Natural killer cell (primary cell): ENCODE measurements at regions not wholly inside any gene's neighbourhood (a gene's known extent, or its start where the extent isn't known, plus 50 kb on each side); places are given as distances from the start of the nearest gene placed in this dataset.

ENCODE experiments used
- ATAC-seq, 3 donors: fragments of 150-1000 bp in 2 of 3; fragments of 200-7000 bp in 1 of 3; cut with Tn5 transposase; 1 replicate in 1 of 3; 2 replicates in 2 of 3; pipeline ENCODE4 v1.10.0; 2021; ENCODE audit warnings: mild to moderate bottlenecking in 2 of 3, moderate library complexity in 2 of 3
- DNase-seq, 2 donors: peaks; one replicate each; pipeline versions ENCODE4 v3.0.0 to v3.0.0-alpha.2; 2013 to 2021; ENCODE audit warnings: mixed read lengths in 1 of 2
- H3K27ac ChIP-seq: one replicate; pipeline ENCODE4 v1.5.1; 2013; ENCODE audit warnings: mild to moderate bottlenecking, low read length
- H3K27me3 ChIP-seq: one replicate; pipeline ENCODE4 v1.6.1; 2013; ENCODE audit warnings: low read length; ENCODE audit not compliant: control insufficient read depth, insufficient read depth
- H3K36me3 ChIP-seq: one replicate; pipeline ENCODE4 v1.6.1; 2013; ENCODE audit warnings: low read length; ENCODE audit not compliant: control insufficient read depth, insufficient read depth
- H3K4me1 ChIP-seq: one replicate; pipeline ENCODE4 v1.6.1; 2013; ENCODE audit warnings: low read length; ENCODE audit not compliant: control insufficient read depth, insufficient read depth
- H3K4me3 ChIP-seq: one replicate; pipeline ENCODE4 v1.5.1; 2013; ENCODE audit warnings: low read length
- H3K9me3 ChIP-seq: one replicate; pipeline ENCODE4 v1.6.1; 2013; ENCODE audit warnings: low read length; ENCODE audit not compliant: control insufficient read depth, insufficient read depth
- H3K27ac Mint-ChIP-seq, 2 donors: one replicate each; pipeline ENCODE4 v1.8.0; 2022; ENCODE audit warnings: mild to moderate bottlenecking in 2 of 2, mixed read lengths in 2 of 2, moderate library complexity in 1 of 2
- H3K27me3 Mint-ChIP-seq, 2 donors: one replicate each; pipeline ENCODE4 v1.8.0; 2022; ENCODE audit warnings: low read depth in 2 of 2, mixed read lengths in 2 of 2
- H3K36me3 Mint-ChIP-seq: one replicate; pipeline ENCODE4 v1.8.0; 2022; ENCODE audit warnings: mixed read lengths
- H3K4me1 Mint-ChIP-seq, 2 donors: one replicate each; pipeline ENCODE4 v1.8.0; 2022; ENCODE audit warnings: mixed read lengths in 2 of 2
- H3K4me3 Mint-ChIP-seq: one replicate; pipeline ENCODE4 v1.8.0; 2022; ENCODE audit warnings: mild to moderate bottlenecking, moderate library complexity, mixed read lengths
- H3K9me3 Mint-ChIP-seq, 2 donors: one replicate each; pipeline ENCODE4 v1.8.0; 2022; ENCODE audit warnings: mixed read lengths in 2 of 2
- CTCF ChIP-seq: fragments of 200-600 bp; IDR thresholded peaks from one replicate; pipeline ENCODE4 v1.8.0; 2022; ENCODE audit warnings: antibody characterized with exemption
- WGBS: methylation state at CpG from one replicate; pipeline ENCODE4 v1.1.7; 2013; ENCODE audit warnings: missing lambda C conversion rate; ENCODE audit not compliant: insufficient coverage; 5-methylcytosine and 5-hydroxymethylcytosine counted together
- intact Hi-C: fragments of 100-400 bp; cut with micrococcal nuclease; formaldehyde crosslinking; loops from one replicate; pipeline ENCODE4 v1.14.2; 2022

- Histone ChIP-seq H3K27ac (no peak overlapping the region), H3K36me3 (no peaks in the 10 kb centered on the region), H3K9me3 (no peaks in the 10 kb centered on the region), H3K4me3 (no peak overlapping the region), H3K4me1 (no peaks in the 10 kb centered on the region), H3K27me3 (no peaks in the 10 kb centered on the region)
- H3K27me3 Mint-ChIP-seq, result peaks cover 0 to 4% of the 10 kb centered on the region in 2 donors
- no peaks in the 10 kb centered on the region for H3K4me1 Mint-ChIP-seq
- no peaks in the 10 kb centered on the region for H3K36me3 Mint-ChIP-seq
- DNase-seq (no peak), ATAC-seq (no peak)
- WGBS, result 84% methylated on average over 8 of the region's 8 CpGs
- TF ChIP-seq CTCF, result no peak
- H3K27ac Mint-ChIP-seq, result no peak overlapping the region
- intact Hi-C loops, result no loop called here
- no peaks in the 10 kb centered on the region for H3K9me3 Mint-ChIP-seq
- H3K4me3 Mint-ChIP-seq, result no peak overlapping the region
Measured at GRCh38 chr9:88025411-88026117, 51.2 kb upstream of the CDK20 start.

GRCh38 chr9:88024896-88025295 lies 50.6 kb upstream of the CDK20 start:
- Histone ChIP-seq H3K36me3 (no peaks in the 10 kb centered on the region), H3K27ac (no peak overlapping the region), H3K27me3 (no peaks in the 10 kb centered on the region), H3K9me3 (no peaks in the 10 kb centered on the region), H3K4me3 (no peak overlapping the region), H3K4me1 (no peaks in the 10 kb centered on the region)
- ATAC-seq (no peak), DNase-seq (no peak)
- TF ChIP-seq CTCF, result no peak
- intact Hi-C loops, result no loop called here
- H3K9me3 Mint-ChIP-seq, result no peaks in the 10 kb centered on the region
- no peaks in the 10 kb centered on the region for H3K4me1 Mint-ChIP-seq
- no peaks in the 10 kb centered on the region for H3K36me3 Mint-ChIP-seq
- peaks cover 0 to 4% of the 10 kb centered on the region in 2 donors for H3K27me3 Mint-ChIP-seq
- WGBS, result 84% methylated on average over 4 of the region's 4 CpGs
- no peak overlapping the region for H3K27ac Mint-ChIP-seq
- no peak overlapping the region for H3K4me3 Mint-ChIP-seq
